HG02623 (cell line): ENCODE measurements at regions not wholly inside any gene's neighbourhood (a gene's known extent, or its start where the extent isn't known, plus 50 kb on each side); places are given as distances from the start of the nearest gene placed in this dataset.

Experiments used
- ATAC-seq: cut with Tn5 transposase; IDR thresholded peaks from one replicate; pipeline ENCODE4 v1.9.1; 2021; ENCODE audit warnings: moderate library complexity; ENCODE audit not compliant: unreplicated experiment

GRCh38 chr1:173420330-173420806 lies 56.8 kb upstream of the PRDX6 start:
- ATAC-seq = no peak

GRCh38 chr1:173421286-173421685 lies 55.8 kb upstream of the PRDX6 start:
- no peak for ATAC-seq

- ATAC-seq = no peak
These were observed 55.3 kb upstream of the PRDX6 start for GRCh38 chr1:173421789-173422188.

- ATAC-seq = no peak
These were observed 54.6 kb upstream of the PRDX6 start for GRCh38 chr1:173422456-173422976.

- no peak for ATAC-seq
These were observed 53.8 kb upstream of the PRDX6 start for GRCh38 chr1:173423291-173423690.

- ATAC-seq = no peak
These were observed 53.0 kb upstream of the PRDX6 start for GRCh38 chr1:173424143-173424542.

- no peak for ATAC-seq
These were observed 52.2 kb upstream of the PRDX6 start for GRCh38 chr1:173424782-173425407.

- no peak for ATAC-seq
These were observed 51.1 kb upstream of the PRDX6 start for GRCh38 chr1:173426057-173426456.

- ATAC-seq = no peak
These were observed 49.7 kb upstream of the PRDX6 start for GRCh38 chr1:173427146-173428054.
